ENCODE measurements at regions not wholly inside any gene's neighbourhood (a gene's known extent, or its start where the extent isn't known, plus 50 kb on each side); places are given as distances from the start of the nearest gene placed in this dataset.

GRCh38 chr7:82530361-82530760 lies 86.8 kb upstream of the CACNA2D1 start:
- TF ChIP-seq CTCF (IDR thresholded peaks at IDR 0.05; ENCODE audit: insufficient read depth, low read depth, low read length) (no peak), EZH2 (IDR thresholded peaks at IDR 0.05; ENCODE audit: insufficient read depth, low read length) (no peak)
